Stomach (tissue), 8 donors: ENCODE measurements at regions not wholly inside any gene's neighbourhood (a gene's known extent, or its start where the extent isn't known, plus 50 kb on each side); places are given as distances from the start of the nearest gene placed in this dataset.
"Not testable (repeated sequence)": the region's sequence is repeated elsewhere in the genome, so short reads cannot be mapped to it uniquely, and the experiment has no call there.

Experiments
- DNase-seq, 2 donors: peaks; one replicate each; pipeline versions ENCODE4 v3.0.0 to v3.0.0-alpha.2; 2013 to 2019
- H3K27ac ChIP-seq, 5 donors: fragments of 200-600 bp in 4 of 5; sonication (generic) in 4 of 5; one replicate each; pipeline ENCODE4 v1.5.1; 2013 to 2019; ENCODE audit warnings: mild to moderate bottlenecking in 1 of 5, moderate library complexity in 1 of 5
- H3K27me3 ChIP-seq, 3 donors: fragments of 200-600 bp; sonication (generic); one replicate each; pipeline ENCODE4 v1.5.1; 2017 to 2019; ENCODE audit warnings: mixed run types in 1 of 3
- H3K36me3 ChIP-seq, 4 donors: fragments of 200-600 bp; sonication (generic); 1 replicate in 3 of 4; 2 replicates in 1 of 4; pipeline ENCODE4 v1.5.1; 2016 to 2019
- H3K4me1 ChIP-seq, 4 donors: fragments of 200-600 bp; sonication (generic); one replicate each; pipeline ENCODE4 v1.5.1; 2016 to 2019
- H3K4me3 ChIP-seq, 4 donors: fragments of 200-600 bp; sonication (generic) in 3 of 4; one replicate each; pipeline ENCODE4 v1.5.1; 2016 to 2019; ENCODE audit warnings: mild to moderate bottlenecking in 1 of 4
- H3K9me3 ChIP-seq, 4 donors: fragments of 200-600 bp; sonication (generic); one replicate each; pipeline ENCODE4 v1.5.1; 2016 to 2019
- CTCF ChIP-seq, 7 experiments: fragments of 450-650 bp in 4 of 7; fragments of 200-600 bp in 3 of 7; sonication (generic) in 3 of 7; IDR thresholded peaks; one replicate each; pipeline ENCODE4 v1.5.1; 2016 to 2019; ENCODE audit warnings: antibody characterized with exemption in 7 of 7, control low read depth in 2 of 7, mild to moderate bottlenecking in 1 of 7
- EP300 ChIP-seq: sonication (generic); formaldehyde crosslinking; IDR thresholded peaks from one replicate; pipeline ENCODE4 v1.6.1; 2017; ENCODE audit warnings: antibody characterized with exemption
- POLR2A ChIP-seq, 4 donors: fragments of 450-650 bp; IDR thresholded peaks; one replicate each; pipeline ENCODE4 v1.6.1; 2016; ENCODE audit warnings: antibody characterized with exemption in 4 of 4, control low read depth in 2 of 4, mild to moderate bottlenecking in 1 of 4, moderate library complexity in 1 of 4
- POLR2AphosphoS5 ChIP-seq, 3 donors: sonication (generic); formaldehyde crosslinking; IDR thresholded peaks; one replicate each; pipeline ENCODE4 v1.6.1; 2016; ENCODE audit warnings: antibody characterized with exemption in 3 of 3
- WGBS, 5 donors: extraction: QIAGEN DNeasy Blood & Tissue Kit in 3 of 5; methylation state at CpG; one replicate each; pipeline versions ENCODE4 v1.1.5 to v1.1.7; 2013 to 2018; 5-methylcytosine and 5-hydroxymethylcytosine counted together
- intact Hi-C: fragments of 100-400 bp; cut with DNase I; formaldehyde crosslinking; loops from one replicate; pipeline ENCODE4 v1.15.1; 2023; ENCODE audit warnings: low total_unique reads
- donor health status: healthy with polysubstance abuse.
- donor health status: Bipolar disorder and iron deficiency.
- donor health status: healthy.

- intact Hi-C loops, result no loop called here
- no peaks in the 10 kb centered on the region for H3K27me3 ChIP-seq
- no peaks in the 10 kb centered on the region for H3K9me3 ChIP-seq
- TF ChIP-seq POLR2AphosphoS5 (IDR thresholded peaks at IDR 0.05) (no peak), CTCF (IDR thresholded peaks at IDR 0.05) (no peak), EP300 (no peak), POLR2A (IDR thresholded peaks at IDR 0.05) (no peak)
- H3K27ac ChIP-seq, result no peak overlapping the region
- H3K4me3 ChIP-seq, result no peak overlapping the region
- no peaks in the 10 kb centered on the region for H3K4me1 ChIP-seq
- DNase-seq, result no peak
- WGBS, 5 donors, result 84 to 93% (median 90%) methylated on average over 7 of the region's 7 CpGs
- no peaks in the 10 kb centered on the region for H3K36me3 ChIP-seq
These were observed 228.8 kb downstream of the GATA3 start for GRCh38 chr10:8283166-8283905.

- H3K4me1 ChIP-seq, result no peaks in the 10 kb centered on the region
- no peak overlapping the region for H3K27ac ChIP-seq
- no peaks in the 10 kb centered on the region for H3K27me3 ChIP-seq
- no peak overlapping the region for H3K4me3 ChIP-seq
- DNase-seq, result no peak
- no peaks in the 10 kb centered on the region for H3K36me3 ChIP-seq
- no peaks in the 10 kb centered on the region for H3K9me3 ChIP-seq
- intact Hi-C loops, result no loop called here
- TF ChIP-seq POLR2A (IDR thresholded peaks at IDR 0.05) (no peak), CTCF (IDR thresholded peaks at IDR 0.05) (no peak), EP300 (no peak), POLR2AphosphoS5 (IDR thresholded peaks at IDR 0.05) (no peak)
- WGBS, 5 donors, result 86 to 92% (median 88%) methylated on average over 11 of the region's 11 CpGs
These were observed 229.5 kb downstream of the GATA3 start for GRCh38 chr10:8283986-8284385.

GRCh38 chr10:8285970-8286369 is 231.5 kb downstream of the GATA3 start:
- H3K4me1 ChIP-seq, H3K9me3 ChIP-seq, DNase-seq, H3K4me3 ChIP-seq, H3K27ac ChIP-seq, H3K36me3 ChIP-seq, intact Hi-C loops, H3K27me3 ChIP-seq: not testable (repeated sequence)
- 50 to 90% (median 82%) methylated on average over 1 to 4 of the region's 4 CpGs for WGBS, 5 donors

- no peak for DNase-seq
- WGBS, 5 donors, result 78 to 82% (median 79%) methylated on average over 9 of the region's 9 CpGs
- H3K36me3 ChIP-seq, result no peaks in the 10 kb centered on the region
- no peak overlapping the region for H3K4me3 ChIP-seq
- intact Hi-C loops, result no loop called here
- H3K4me1 ChIP-seq, result no peaks in the 10 kb centered on the region
- H3K27ac ChIP-seq, result no peak overlapping the region
- no peak for TF ChIP-seq CTCF (IDR thresholded peaks at IDR 0.05)
- TF ChIP-seq POLR2AphosphoS5 (IDR thresholded peaks at IDR 0.05), result no peak
- TF ChIP-seq POLR2A (IDR thresholded peaks at IDR 0.05), result no peak
- no peak for TF ChIP-seq EP300
- no peaks in the 10 kb centered on the region for H3K9me3 ChIP-seq
- no peaks in the 10 kb centered on the region for H3K27me3 ChIP-seq
These were observed 234.1 kb downstream of the GATA3 start for GRCh38 chr10:8288600-8288999.

- intact Hi-C loops, result no loop called here
- 51 to 60% (median 55%) methylated on average over 4 of the region's 4 CpGs for WGBS, 5 donors
- no peak for DNase-seq
These were observed 234.9 kb downstream of the GATA3 start for GRCh38 chr10:8289186-8289924.

More at GRCh38 chr10:8289186-8289924, 234.9 kb downstream of the GATA3 start:
- H3K4me3 ChIP-seq, result no peak overlapping the region
- H3K27me3 ChIP-seq, result no peaks in the 10 kb centered on the region
- H3K27ac ChIP-seq, result no peak overlapping the region
- TF ChIP-seq EP300, result no peak
- TF ChIP-seq POLR2A (IDR thresholded peaks at IDR 0.05), result no peak
- TF ChIP-seq CTCF (IDR thresholded peaks at IDR 0.05), result no peak
- TF ChIP-seq POLR2AphosphoS5 (IDR thresholded peaks at IDR 0.05), result no peak
- H3K4me1 ChIP-seq, result no peaks in the 10 kb centered on the region
- H3K9me3 ChIP-seq, result no peaks in the 10 kb centered on the region
- H3K36me3 ChIP-seq, result no peaks in the 10 kb centered on the region
